GM12873 (cell line): ENCODE measurements at regions not wholly inside any gene's neighbourhood (a gene's known extent, or its start where the extent isn't known, plus 50 kb on each side); places are given as distances from the start of the nearest gene placed in this dataset.

Experiments used
- TF ChIP-seq, protein P1 (sequence below): IDR thresholded peaks from 2 replicates; pipeline ENCODE4 v1.5.1; 2012; ENCODE audit warnings: low read depth, mild to moderate bottlenecking, moderate library complexity, low read length, control low read depth; ENCODE audit not compliant: insufficient read depth; ENCODE audit errors: missing control alignments

DNA sequence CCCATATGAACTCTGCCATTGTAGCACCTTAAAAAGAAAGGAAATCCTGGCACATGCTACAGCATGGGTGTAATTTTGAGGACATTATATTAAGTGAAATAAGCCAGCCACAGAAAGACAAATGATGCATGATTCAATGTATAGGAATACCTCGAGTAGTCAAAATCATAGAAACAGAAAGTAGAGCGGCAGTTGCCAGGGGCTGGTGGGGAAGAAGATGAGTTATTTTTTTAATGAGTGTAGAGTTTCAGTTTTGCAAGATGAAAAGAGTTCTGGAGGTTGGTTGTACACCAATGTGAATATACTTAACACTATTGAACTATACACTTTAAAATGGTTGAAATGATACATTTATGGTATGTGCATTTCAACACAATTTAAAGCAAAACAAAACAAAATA lies 133.0 kb downstream of the ZDHHC21 start:
- TF ChIP-seq, protein P1, sequence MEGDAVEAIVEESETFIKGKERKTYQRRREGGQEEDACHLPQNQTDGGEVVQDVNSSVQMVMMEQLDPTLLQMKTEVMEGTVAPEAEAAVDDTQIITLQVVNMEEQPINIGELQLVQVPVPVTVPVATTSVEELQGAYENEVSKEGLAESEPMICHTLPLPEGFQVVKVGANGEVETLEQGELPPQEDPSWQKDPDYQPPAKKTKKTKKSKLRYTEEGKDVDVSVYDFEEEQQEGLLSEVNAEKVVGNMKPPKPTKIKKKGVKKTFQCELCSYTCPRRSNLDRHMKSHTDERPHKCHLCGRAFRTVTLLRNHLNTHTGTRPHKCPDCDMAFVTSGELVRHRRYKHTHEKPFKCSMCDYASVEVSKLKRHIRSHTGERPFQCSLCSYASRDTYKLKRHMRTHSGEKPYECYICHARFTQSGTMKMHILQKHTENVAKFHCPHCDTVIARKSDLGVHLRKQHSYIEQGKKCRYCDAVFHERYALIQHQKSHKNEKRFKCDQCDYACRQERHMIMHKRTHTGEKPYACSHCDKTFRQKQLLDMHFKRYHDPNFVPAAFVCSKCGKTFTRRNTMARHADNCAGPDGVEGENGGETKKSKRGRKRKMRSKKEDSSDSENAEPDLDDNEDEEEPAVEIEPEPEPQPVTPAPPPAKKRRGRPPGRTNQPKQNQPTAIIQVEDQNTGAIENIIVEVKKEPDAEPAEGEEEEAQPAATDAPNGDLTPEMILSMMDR = no peak

DNA sequence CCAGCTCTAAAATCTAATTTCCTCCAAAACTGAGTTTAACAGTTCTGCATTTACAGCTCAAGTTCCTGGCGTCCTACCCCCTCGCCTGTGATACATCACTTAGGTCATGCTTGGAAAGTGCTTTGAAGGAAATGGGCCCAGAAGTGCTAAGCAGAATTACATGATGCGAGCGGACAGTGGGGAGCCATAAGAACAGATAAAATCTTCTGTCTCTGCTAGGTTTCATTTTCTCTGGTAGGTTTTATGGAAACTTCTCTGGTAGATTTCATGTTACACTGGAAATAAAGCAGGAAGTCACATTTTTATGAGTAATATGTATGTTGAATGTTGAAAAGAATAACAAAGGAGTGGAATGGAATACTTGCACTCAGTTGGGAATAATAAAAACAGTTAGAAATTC lies 138.3 kb downstream of the ZDHHC21 start:
- TF ChIP-seq, protein P1 = no peak

DNA sequence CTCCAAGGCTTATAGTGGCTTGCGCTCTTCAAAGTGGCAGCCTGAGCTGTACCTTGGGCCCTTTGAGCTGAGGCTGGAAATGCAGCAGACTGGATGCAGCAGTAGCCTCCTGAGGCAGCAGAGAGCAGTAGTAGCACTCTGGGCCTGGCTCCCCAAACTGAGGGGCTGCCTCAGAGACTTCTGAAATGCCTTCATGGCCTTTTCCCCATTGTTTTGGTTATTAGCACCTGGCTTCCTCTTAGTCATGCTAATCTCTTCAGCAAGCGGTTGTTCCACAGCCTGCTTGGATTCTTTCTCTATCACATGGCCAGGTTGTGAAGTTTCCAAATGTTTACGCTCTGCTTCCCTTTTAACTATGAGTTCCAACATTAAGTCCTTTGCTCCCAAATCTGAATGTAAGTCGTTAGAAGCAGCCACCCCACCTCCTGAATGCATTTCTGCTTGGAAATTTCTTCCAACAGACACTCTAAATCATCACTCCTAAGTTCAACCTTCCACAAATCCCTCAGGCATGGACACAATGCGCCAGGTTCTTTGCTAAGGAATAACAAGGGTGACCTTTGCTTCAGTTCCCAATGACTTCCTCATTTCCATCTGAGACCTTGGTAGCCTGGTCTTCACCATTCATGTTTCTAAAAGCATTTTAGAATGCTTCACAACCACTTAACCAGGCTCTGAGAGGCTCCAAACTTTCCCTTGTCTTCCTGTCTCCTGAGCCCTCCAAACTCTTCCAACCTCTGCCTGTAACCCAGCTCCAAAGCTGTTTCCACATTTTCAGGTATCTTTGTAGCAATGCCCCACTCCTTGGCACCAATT lies 145.8 kb downstream of the ZDHHC21 start:
- TF ChIP-seq, protein P1 = no peak

DNA sequence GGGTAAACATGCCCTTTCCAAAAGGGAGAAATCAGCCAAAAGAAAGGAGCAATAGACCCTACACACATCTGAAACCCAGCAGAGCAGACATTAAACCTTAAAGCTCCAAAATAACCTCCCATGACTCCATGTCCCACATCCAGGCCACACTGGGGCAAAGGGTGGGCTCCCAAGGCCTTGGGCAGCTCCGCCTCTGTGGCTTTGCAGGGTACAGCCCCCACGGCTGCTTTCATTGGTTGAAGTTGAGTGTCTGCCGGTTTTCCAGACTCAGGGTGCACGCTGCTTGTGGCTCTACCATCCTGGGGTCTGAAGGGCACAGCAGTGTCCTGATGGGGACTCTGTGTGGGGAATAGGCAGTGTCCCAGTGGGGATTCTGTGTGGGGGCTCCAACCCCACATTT lies 146.5 kb downstream of the ZDHHC21 start:
- TF ChIP-seq, protein P1 = no peak

DNA sequence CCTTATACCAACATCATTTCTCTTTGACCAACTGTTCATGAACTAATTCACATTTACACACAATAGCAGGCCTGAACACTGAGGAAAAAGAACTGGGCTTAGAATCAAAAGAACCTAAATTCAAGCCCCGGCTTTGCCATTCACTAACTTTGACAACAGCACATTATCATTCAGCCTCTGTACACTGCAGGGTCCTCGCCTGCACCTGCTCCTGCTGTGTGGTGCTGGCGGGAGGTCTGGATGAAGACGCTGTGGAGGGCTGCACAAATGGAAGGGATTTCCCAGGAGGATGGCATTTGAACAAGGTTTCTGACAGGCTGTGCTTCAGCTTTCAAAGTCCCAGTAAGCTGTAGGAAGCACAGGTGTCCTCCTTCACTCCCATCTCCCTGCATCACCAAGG lies 151.2 kb downstream of the ZDHHC21 start:
- TF ChIP-seq, protein P1 = no peak

DNA sequence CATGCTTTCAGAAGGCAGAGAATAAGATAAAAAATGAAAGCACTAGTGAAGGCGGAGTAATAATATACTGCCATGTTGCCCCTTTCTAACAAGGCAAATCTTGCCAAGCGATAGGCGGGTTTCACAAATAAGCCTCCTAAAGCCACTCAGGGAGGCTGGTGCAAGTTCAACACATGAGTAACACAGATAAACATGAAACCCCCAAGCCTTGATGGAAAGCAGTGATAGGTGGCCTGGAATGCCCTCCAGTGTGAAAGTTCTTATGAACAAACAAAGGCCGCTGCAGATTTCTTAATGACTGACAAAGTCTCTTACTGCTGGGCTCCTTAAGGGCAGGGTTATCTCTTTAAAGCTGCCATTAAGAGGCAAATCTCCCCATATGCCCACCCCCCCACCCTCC lies 154.7 kb downstream of the ZDHHC21 start:
- TF ChIP-seq, protein P1 = no peak

DNA sequence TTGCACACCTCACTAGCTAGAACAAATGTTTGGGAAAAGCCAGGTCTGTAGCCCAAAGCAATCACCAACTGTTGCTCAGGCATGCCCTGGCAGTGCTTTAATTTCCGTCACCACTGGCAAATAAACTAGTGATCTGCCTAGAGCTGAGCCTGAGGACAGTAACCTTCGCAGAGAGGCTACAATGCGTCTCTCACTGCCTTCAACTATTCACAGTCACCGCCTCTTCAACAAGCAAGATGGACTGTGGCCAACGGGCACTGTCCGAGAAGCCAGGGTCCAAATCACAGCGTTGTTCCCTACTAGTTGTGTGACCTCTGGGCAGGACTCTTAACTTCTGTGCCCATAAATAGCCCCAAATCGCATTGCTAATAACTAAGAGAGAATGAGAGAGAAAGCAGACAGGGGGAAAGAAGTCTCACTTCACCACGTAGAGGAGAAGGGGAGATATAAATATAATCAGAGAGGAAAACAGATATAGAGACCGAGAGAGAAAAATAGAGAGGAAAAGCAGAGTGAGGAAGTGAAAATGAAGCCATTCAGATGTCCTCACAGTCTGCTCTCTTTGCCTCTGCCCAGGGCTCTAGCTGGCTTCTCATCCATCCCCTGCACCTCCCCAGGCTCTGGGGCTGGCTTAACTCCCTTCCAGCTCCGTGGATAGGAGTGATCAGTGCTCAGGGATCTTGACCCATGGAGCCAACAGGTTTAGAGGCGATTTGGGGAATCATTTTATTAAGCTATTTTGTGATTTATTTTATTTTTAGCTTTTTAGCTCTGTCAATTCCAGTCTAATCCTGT lies 157.9 kb downstream of the ZDHHC21 start:
- TF ChIP-seq, protein P1 = no peak
